ENCODE measurements at regions not wholly inside any gene's neighbourhood (a gene's known extent, or its start where the extent isn't known, plus 50 kb on each side); places are given as distances from the start of the nearest gene placed in this dataset.

GRCh38 chr7:52877240-52877639, 158.2 kb upstream of the POM121L12 start:
- DNase-seq, result no peak

- DNase-seq, result no peak
Measured at GRCh38 chr7:52876402-52876801, 159.0 kb upstream of the POM121L12 start.

DNA sequence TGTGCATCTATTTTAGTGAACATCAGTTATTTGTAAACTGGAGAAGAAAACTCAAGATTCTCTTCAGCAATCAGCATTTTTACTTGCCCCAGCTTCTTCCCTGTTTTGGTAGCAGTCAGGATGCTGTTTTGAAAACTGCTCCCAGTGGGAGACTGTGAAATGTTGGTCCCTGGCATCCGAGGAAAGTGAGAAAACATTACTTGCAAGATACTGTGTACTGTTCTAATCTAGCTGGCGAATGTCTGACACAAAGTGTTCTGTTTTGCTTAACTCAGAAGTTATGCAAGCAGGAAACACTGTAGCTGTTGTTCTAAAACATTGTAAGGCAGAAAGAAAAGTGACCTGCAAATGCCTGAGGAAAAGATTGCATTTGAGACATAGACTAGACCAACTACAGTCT, 171.8 kb upstream of the POM121L12 start:
- no peak for DNase-seq

DNA sequence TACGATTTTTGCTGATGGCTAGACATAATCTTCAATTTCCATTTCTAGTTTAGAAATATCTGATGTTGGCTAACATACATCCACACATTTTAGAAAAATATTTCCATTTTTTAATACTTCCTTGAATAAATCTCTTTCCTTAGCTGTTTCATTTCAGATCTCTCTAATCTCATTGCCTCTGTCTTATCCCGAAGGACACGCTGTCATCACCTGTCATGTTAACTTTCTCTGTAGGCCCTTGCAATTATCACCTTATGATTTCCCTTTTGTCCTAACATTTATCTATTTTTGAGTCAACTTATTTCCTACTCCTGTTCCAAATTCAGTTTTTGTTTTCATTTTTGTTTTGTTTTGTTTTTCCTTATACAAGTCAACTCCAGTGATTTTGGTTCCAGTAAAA, 173.1 kb upstream of the POM121L12 start:
- no peak for DNase-seq

- no peak for DNase-seq
Measured at GRCh38 chr7:52857367-52857766, 178.1 kb upstream of the POM121L12 start.

DNA sequence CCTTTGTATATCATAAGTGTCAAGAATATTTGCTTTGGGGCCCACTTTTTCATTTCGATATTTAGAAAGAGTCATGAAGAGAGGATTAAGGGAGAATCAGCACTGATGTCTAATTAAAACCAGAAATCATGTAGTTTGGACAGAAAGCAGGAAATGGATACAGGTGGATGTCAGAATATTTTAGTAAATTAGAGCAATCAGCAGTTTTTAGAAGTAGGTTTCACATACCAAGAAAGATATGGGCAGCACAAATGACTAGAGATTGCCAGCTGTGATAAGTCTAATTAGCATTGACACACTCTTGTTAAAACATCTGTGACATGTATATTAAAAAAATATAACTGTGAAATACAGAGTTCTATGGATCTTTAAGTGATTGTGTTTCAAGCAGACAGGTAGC, 180.8 kb upstream of the POM121L12 start:
- no peak for DNase-seq

DNA sequence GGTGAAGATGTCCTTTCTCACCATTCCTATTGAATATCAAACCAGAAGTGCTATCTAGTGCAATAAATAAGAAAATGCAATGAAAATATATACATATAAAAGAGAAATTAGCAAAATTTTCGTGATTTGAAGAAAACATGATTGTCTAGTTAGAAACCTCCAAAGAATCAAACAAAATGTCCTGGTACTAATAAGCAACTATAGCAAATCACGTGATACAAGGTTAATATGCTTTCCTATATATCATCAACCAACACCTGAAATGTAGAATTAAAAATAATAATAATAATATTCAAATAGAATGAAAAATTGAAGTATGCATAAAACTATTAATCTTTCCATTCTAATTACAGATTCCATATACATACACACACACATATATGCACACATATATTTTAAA, 183.9 kb upstream of the POM121L12 start:
- DNase-seq, result no peak

DNA sequence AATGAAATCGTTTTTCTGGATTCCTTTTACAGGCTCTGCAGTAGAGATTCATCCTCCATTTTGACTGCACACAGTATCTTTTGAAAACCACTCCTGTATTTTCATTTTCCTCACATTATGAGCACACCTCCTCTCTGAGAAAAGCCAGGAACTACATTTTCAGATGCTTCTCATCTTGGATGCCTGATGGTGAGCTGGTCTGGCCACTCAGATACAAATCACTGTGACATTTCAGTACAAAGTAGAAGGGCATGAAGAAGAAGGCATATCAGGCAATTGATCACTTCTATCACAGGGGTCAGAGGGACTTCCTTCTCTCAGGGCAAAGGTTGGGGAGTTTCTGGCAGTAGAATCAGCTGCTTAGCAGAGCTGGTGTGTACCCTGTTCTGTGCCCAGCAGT, 192.0 kb upstream of the POM121L12 start:
- no peak for DNase-seq

DNA sequence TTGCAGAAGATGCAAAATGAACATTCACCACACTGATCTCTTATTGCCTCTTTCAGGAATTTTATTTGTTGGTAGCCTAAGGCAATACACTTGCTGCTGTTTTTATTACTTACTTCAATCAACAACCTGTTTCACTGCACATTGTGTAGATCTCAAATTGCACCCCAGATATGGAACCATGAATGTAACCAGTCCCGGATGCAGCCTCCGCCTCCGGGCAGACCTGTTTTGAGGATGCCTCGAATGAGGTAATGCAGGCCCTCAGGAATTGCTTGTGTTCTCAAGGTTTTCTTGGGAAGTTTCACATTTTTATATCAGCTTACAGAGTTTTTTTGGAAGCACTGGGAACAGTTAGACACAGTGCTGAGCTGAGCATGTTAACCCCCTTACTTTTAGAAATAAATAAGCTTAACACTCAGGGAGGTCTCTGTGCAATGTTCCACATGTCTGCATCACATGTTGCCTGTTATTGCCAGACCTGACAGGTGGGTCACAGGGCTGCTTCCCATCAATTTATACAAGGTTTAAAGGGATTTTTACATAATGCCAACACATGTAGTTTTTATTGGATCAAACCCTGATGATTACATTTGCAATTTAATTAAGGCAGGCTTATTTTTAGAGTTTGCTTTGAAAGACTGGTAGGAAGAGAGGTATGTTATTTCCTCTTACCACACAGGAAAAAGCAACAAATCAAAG, 193.1 kb upstream of the POM121L12 start:
- DNase-seq, result no peak

GRCh38 chr7:52838981-52839411, 196.4 kb upstream of the POM121L12 start:
- DNase-seq, result no peak

GRCh38 chr7:52831321-52831720, 204.1 kb upstream of the POM121L12 start:
- no peak for DNase-seq

DNA sequence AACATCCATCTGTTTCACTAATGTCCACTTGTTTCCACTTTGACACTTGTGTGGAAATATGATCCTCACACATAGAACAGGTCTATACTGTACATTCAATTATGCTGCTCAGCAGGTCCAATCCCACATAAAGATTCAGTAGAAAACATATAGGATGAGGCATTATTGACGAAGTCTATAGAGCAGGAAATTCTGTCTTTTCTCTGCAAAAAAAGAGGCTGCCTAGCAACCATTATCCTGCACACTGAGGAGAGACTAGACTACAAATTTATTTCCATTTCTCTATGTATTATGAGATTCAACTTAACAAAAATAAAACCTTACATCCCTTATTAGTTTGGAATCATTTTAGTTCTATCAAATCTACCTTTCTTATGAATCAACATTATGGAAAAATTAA, 204.6 kb upstream of the POM121L12 start:
- DNase-seq, result no peak

GRCh38 chr7:52826515-52827265, 208.7 kb upstream of the POM121L12 start:
- DNase-seq, result no peak

GRCh38 chr7:52825611-52826010, 209.8 kb upstream of the POM121L12 start:
- no peak for DNase-seq

- no peak for DNase-seq
Measured at GRCh38 chr7:52811537-52811936, 223.9 kb upstream of the POM121L12 start.

- no peak for DNase-seq
Measured at GRCh38 chr7:52799817-52800216, 235.6 kb upstream of the POM121L12 start.

DNA sequence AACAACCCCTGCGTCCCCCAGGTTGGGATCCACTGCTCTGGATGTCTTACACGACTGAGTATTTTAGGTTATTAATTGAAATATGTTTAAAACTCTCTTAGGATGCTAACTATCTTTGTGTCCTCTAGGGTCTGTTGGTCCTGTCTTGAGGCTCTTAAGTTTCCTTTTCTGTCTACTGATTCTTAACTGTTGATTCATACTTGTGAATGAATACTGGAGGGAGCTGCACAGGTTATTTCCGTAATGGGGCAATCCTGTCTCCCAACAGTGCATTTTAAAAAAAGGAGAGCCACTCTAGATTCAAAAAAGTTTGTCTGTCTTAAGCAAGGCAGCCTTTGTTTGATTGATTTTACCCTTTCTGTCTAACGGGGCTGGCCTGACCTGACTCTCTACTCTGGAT, 237.6 kb upstream of the POM121L12 start:
- DNase-seq, result no peak

DNA sequence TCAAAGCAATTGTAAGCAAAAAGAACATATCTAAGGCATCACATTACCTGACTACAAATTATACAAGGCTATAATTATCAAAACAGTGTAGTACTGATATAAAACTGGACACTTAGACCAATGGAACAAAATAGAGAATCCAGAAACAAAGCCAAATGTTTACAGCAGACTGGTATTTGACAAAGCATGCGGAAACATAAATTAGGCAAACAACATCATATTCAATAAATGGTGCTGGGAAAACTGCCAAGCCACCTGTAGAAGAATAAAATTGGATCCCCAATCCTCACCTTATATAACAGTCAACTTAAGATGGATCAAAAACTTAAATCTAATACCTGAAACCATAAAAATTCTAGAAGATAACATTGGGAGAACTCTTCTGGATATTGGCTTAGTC, 240.8 kb upstream of the POM121L12 start:
- no peak for DNase-seq

DNA sequence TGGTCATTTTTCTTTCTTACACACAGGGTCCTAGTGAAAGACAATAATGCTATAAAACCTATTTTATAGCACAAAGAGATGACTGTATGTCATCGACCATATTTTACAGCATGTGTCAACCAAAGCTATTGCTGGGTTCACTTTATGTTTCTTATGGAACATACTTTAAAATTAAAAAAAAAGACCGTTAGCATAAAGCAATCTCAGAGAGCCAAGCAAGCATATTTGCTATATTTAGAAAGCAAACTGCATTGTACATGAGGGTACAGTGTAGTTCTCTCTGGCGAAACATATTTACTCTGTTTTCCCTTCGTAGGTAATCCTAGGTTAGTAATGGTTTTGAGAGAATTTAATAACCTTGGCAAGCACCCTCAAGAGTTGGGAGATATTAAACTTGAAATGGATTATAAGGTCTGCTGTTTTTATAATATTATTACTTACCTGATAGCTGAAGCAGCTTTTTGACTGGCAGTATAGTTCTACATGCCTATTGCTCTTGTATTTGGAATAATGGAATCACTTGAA, 244.2 kb upstream of the POM121L12 start:
- no peak for DNase-seq

DNA sequence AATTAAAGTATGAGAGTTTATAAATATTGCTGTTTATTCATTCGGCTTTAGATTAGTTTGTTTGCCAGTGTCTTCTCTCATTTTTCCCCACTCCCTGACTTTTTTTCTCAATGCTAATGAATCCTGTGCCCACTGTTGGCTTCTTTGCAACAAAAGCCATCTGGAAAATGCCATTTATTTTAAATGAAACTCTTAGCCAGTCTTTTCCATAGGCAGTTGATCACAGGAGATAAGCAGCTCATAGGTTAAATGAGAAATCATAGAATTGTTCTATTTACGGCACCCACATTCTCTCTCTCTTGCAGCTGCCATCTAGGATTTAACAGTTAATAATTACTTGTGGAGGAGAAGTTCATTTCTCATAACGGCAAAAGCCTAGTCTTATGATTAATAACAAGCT, 249.3 kb upstream of the POM121L12 start:
- DNase-seq, result no peak

- no peak for DNase-seq
Measured at GRCh38 chr7:52782348-52782747, 253.1 kb upstream of the POM121L12 start.

GRCh38 chr7:52781250-52781649, 254.2 kb upstream of the POM121L12 start:
- no peak for DNase-seq

DNA sequence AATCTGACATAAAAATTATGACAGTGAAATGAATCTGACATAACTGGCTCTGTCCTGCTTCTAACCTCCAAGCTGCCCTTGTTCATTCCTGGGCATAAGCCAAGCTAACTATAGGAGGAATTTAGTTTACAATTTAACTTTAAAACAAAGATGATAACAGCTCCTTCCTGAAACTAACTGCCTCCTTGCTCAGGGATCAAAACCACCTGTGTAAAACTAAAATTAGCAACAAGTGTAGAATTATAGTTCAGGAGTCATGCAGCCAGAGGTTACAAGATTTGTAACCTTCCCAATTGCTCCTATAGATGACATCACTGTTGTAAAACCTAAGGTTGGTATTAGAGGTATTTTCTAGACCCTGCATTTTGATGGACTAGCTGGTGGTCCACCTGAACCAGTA, 256.4 kb upstream of the POM121L12 start:
- DNase-seq, result no peak

GRCh38 chr7:52777051-52777822, 258.2 kb upstream of the POM121L12 start:
- DNase-seq, result no peak
